ENCODE measurements at regions not wholly inside any gene's neighbourhood (a gene's known extent, or its start where the extent isn't known, plus 50 kb on each side); places are given as distances from the start of the nearest gene placed in this dataset.

- Mint-ChIP-seq H3K36me3 (no peaks in the 10 kb centered on the region), H3K27ac (no peak overlapping the region), H3K4me3 (no peak overlapping the region), H3K9me3 (no peaks in the 10 kb centered on the region), H3K4me1 (peaks cover 6% of the 10 kb centered on the region)
- no peak for DNase-seq (ENCODE audit: low spot score in 2 of 2)
- ATAC-seq, result no peak
These were observed 94.1 kb upstream of the FRY start for GRCh38 chr13:31937436-31937835.

- Mint-ChIP-seq H3K36me3 (no peaks in the 10 kb centered on the region), H3K27ac (no peak overlapping the region), H3K4me1 (peaks cover 6% of the 10 kb centered on the region), H3K4me3 (no peak overlapping the region), H3K9me3 (no peaks in the 10 kb centered on the region)
- ATAC-seq, result no peak
- no peak for DNase-seq (ENCODE audit: low spot score in 2 of 2)
These were observed 91.5 kb upstream of the FRY start for GRCh38 chr13:31940076-31940475.

GRCh38 chr13:31943591-31943990 is 88.0 kb upstream of the FRY start:
- H3K27ac Mint-ChIP-seq, result no peak overlapping the region
- H3K9me3 Mint-ChIP-seq, result no peaks in the 10 kb centered on the region
- no peak for DNase-seq (ENCODE audit: low spot score in 2 of 2)
- peaks cover 6% of the 10 kb centered on the region for H3K4me1 Mint-ChIP-seq
- H3K36me3 Mint-ChIP-seq, result no peaks in the 10 kb centered on the region
- no peak for ATAC-seq
- no peak overlapping the region for H3K4me3 Mint-ChIP-seq

GRCh38 chr13:31944262-31945160 is 87.1 kb upstream of the FRY start:
- Mint-ChIP-seq H3K4me3 (no peak overlapping the region), H3K9me3 (no peaks in the 10 kb centered on the region), H3K4me1 (peaks cover 6% of the 10 kb centered on the region), H3K36me3 (no peaks in the 10 kb centered on the region), H3K27ac (no peak overlapping the region)
- DNase-seq (ENCODE audit: low spot score in 2 of 2), result no peak
- ATAC-seq, result no peak

GRCh38 chr13:31945202-31945961 is 86.2 kb upstream of the FRY start:
- peaks cover 6% of the 10 kb centered on the region for H3K4me1 Mint-ChIP-seq
- no peak overlapping the region for H3K27ac Mint-ChIP-seq
- H3K36me3 Mint-ChIP-seq, result no peaks in the 10 kb centered on the region
- H3K9me3 Mint-ChIP-seq, result no peaks in the 10 kb centered on the region
- DNase-seq (ENCODE audit: low spot score in 2 of 2) (no peak), ATAC-seq (no peak)
- no peak overlapping the region for H3K4me3 Mint-ChIP-seq

- DNase-seq (ENCODE audit: low spot score in 2 of 2), result no peak
- H3K4me1 Mint-ChIP-seq, result peaks cover 12% of the 10 kb centered on the region
- no peaks in the 10 kb centered on the region for H3K36me3 Mint-ChIP-seq
- H3K4me3 Mint-ChIP-seq, result no peak overlapping the region
- H3K27ac Mint-ChIP-seq, result no peak overlapping the region
- no peak for ATAC-seq
- no peaks in the 10 kb centered on the region for H3K9me3 Mint-ChIP-seq
These were observed 85.3 kb upstream of the FRY start for GRCh38 chr13:31946091-31946770.

GRCh38 chr13:31947105-31947504 is 84.5 kb upstream of the FRY start:
- Mint-ChIP-seq H3K9me3 (no peaks in the 10 kb centered on the region), H3K36me3 (no peaks in the 10 kb centered on the region), H3K4me1 (peaks cover 15% of the 10 kb centered on the region), H3K4me3 (no peak overlapping the region), H3K27ac (no peak overlapping the region)
- no peak for DNase-seq (ENCODE audit: low spot score in 2 of 2)
- no peak for ATAC-seq

- Mint-ChIP-seq H3K27ac (no peak overlapping the region), H3K4me3 (no peak overlapping the region), H3K9me3 (no peaks in the 10 kb centered on the region), H3K36me3 (no peaks in the 10 kb centered on the region), H3K4me1 (peaks cover 15% of the 10 kb centered on the region)
- no peak for DNase-seq (ENCODE audit: low spot score in 2 of 2)
- no peak for ATAC-seq
These were observed 84.1 kb upstream of the FRY start for GRCh38 chr13:31947506-31947905.

GRCh38 chr13:31949486-31949885 is 82.1 kb upstream of the FRY start:
- no peak for DNase-seq (ENCODE audit: low spot score in 2 of 2)
- ATAC-seq, result no peak
- Mint-ChIP-seq H3K4me1 (peaks cover 15% of the 10 kb centered on the region), H3K36me3 (peaks cover 5% of the 10 kb centered on the region), H3K4me3 (no peak overlapping the region), H3K27ac (peak overlapping the region; percentile 85), H3K9me3 (no peaks in the 10 kb centered on the region)

GRCh38 chr13:31950111-31950815 is 81.3 kb upstream of the FRY start:
- no peak overlapping the region for H3K4me3 Mint-ChIP-seq

GRCh38 chr13:31951215-31951678 is 80.3 kb upstream of the FRY start:
- peak; percentile 97 for ATAC-seq
- DNase-seq (ENCODE audit: low spot score in 2 of 2), result no peak
- H3K4me3 Mint-ChIP-seq, result peak overlapping the region; percentile 30
- H3K4me1 Mint-ChIP-seq, result peaks cover 9% of the 10 kb centered on the region
- no peaks in the 10 kb centered on the region for H3K9me3 Mint-ChIP-seq
- peak overlapping the region; percentile 85 for H3K27ac Mint-ChIP-seq
- H3K36me3 Mint-ChIP-seq, result peaks cover 5% of the 10 kb centered on the region

More at GRCh38 chr13:31950111-31950815, 81.3 kb upstream of the FRY start:
- no peak for DNase-seq (ENCODE audit: low spot score in 2 of 2)
- H3K36me3 Mint-ChIP-seq, result peaks cover 5% of the 10 kb centered on the region
- no peaks in the 10 kb centered on the region for H3K9me3 Mint-ChIP-seq
- H3K4me1 Mint-ChIP-seq, result peaks cover 9% of the 10 kb centered on the region
- no peak for ATAC-seq
- H3K27ac Mint-ChIP-seq, result peak overlapping the region; percentile 85

GRCh38 chr13:31952641-31953380 is 78.8 kb upstream of the FRY start:
- ATAC-seq (no peak), DNase-seq (ENCODE audit: low spot score in 2 of 2) (no peak)
- Mint-ChIP-seq H3K36me3 (peaks cover 5% of the 10 kb centered on the region), H3K9me3 (peaks cover 6% of the 10 kb centered on the region), H3K4me3 (no peak overlapping the region), H3K27ac (no peak overlapping the region), H3K4me1 (peaks cover 9% of the 10 kb centered on the region)

- Mint-ChIP-seq H3K4me1 (peaks cover 9% of the 10 kb centered on the region), H3K27ac (no peak overlapping the region), H3K4me3 (no peak overlapping the region), H3K36me3 (peaks cover 5% of the 10 kb centered on the region), H3K9me3 (peaks cover 6% of the 10 kb centered on the region)
- no peak for DNase-seq (ENCODE audit: low spot score in 2 of 2)
- ATAC-seq, result no peak
These were observed 76.5 kb upstream of the FRY start for GRCh38 chr13:31955101-31955500.

GRCh38 chr13:31955741-31956140 is 75.8 kb upstream of the FRY start:
- Mint-ChIP-seq H3K4me3 (no peak overlapping the region), H3K9me3 (peaks cover 6% of the 10 kb centered on the region), H3K36me3 (peaks cover 5% of the 10 kb centered on the region), H3K4me1 (peaks cover 7% of the 10 kb centered on the region), H3K27ac (no peak overlapping the region)
- no peak for ATAC-seq
- DNase-seq (ENCODE audit: low spot score in 2 of 2), result no peak

Data from stimulated activated effector memory CD8-positive, alpha-beta T cell treated with anti-CD3 and anti-CD28 coated beads, Interleukin-12 subunit alpha, Interleukin-12 subunit beta, amount 100 ng/mL, for 72 hours (primary cell).